Activated CD4-positive, alpha-beta memory T cell treated with anti-CD3 and anti-CD28 coated beads, Interleukin-2, amount 10 ng/mL, durations not matched to agents 7 days and 5 days (primary cell): ENCODE measurements at regions not wholly inside any gene's neighbourhood (a gene's known extent, or its start where the extent isn't known, plus 50 kb on each side); places are given as distances from the start of the nearest gene placed in this dataset.

Source experiments
- CTCF ChIA-PET: fragments of 350-600 bp; sonication (Branson Sonifier 250); formaldehyde crosslinking; loops from one replicate; lab custom pipeline; 2021; ENCODE audit warnings: antibody characterized with exemption, inconsistent platforms; lab: Charles Lee
- POLR2A ChIA-PET: fragments of 350-600 bp; sonication (Branson Sonifier 250); formaldehyde crosslinking; loops from one replicate; lab custom pipeline; 2021; ENCODE audit warnings: antibody characterized with exemption; lab: Charles Lee
- DNase-seq: peaks from one replicate; pipeline ENCODE4 v3.0.0-alpha.2; 2020
- H3K27ac Mint-ChIP-seq: one replicate; pipeline ENCODE4 v1.8.0; 2021; ENCODE audit warnings: mild to moderate bottlenecking, mixed read lengths
- H3K27me3 Mint-ChIP-seq: one replicate; pipeline ENCODE4 v1.8.0; 2021; ENCODE audit warnings: mixed read lengths
- H3K36me3 Mint-ChIP-seq: one replicate; pipeline ENCODE4 v1.8.0; 2021; ENCODE audit warnings: low read depth, mixed read lengths
- H3K4me1 Mint-ChIP-seq: one replicate; pipeline ENCODE4 v1.8.0; 2021; ENCODE audit warnings: mixed read lengths
- H3K4me3 Mint-ChIP-seq: one replicate; pipeline ENCODE4 v1.8.0; 2021; ENCODE audit warnings: mild to moderate bottlenecking, mixed read lengths
- H3K9me3 Mint-ChIP-seq: one replicate; pipeline ENCODE4 v1.8.0; 2021; ENCODE audit warnings: mixed read lengths

GRCh38 chrX:122078079-122078478 is 1030.7 kb downstream of the GLUD2 start:
- H3K36me3 Mint-ChIP-seq = no peaks in the 10 kb centered on the region
- ChIA-PET CTCF (no interaction called here), POLR2A (no interaction called here)
- H3K27ac Mint-ChIP-seq = no peak overlapping the region
- H3K4me1 Mint-ChIP-seq = no peaks in the 10 kb centered on the region
- H3K4me3 Mint-ChIP-seq = no peak overlapping the region
- H3K27me3 Mint-ChIP-seq = no peaks in the 10 kb centered on the region
- no peak for DNase-seq
- H3K9me3 Mint-ChIP-seq = no peaks in the 10 kb centered on the region

GRCh38 chrX:122087341-122087740 is 1039.9 kb downstream of the GLUD2 start:
- DNase-seq = no peak
- Mint-ChIP-seq H3K4me3 (no peak overlapping the region), H3K27ac (no peak overlapping the region), H3K27me3 (no peaks in the 10 kb centered on the region), H3K9me3 (no peaks in the 10 kb centered on the region), H3K36me3 (no peaks in the 10 kb centered on the region), H3K4me1 (no peaks in the 10 kb centered on the region)
- ChIA-PET POLR2A (no interaction called here), CTCF (no interaction called here)

GRCh38 chrX:122091571-122091970 is 1044.2 kb downstream of the GLUD2 start:
- no peak for DNase-seq
- no peaks in the 10 kb centered on the region for H3K4me1 Mint-ChIP-seq

GRCh38 chrX:122092360-122092759 is 1045.0 kb downstream of the GLUD2 start:
- Mint-ChIP-seq H3K27ac (no peak overlapping the region), H3K36me3 (no peaks in the 10 kb centered on the region), H3K9me3 (no peaks in the 10 kb centered on the region), H3K4me1 (no peaks in the 10 kb centered on the region), H3K27me3 (no peaks in the 10 kb centered on the region), H3K4me3 (no peak overlapping the region)
- POLR2A ChIA-PET = no interaction called here
- no peak for DNase-seq
- CTCF ChIA-PET = interaction anchor here (0.6 kb wide), 1 partner anchor 993 kb away, joined by 3 read pairs; no protein-coding TSS in a partner anchor

More at GRCh38 chrX:122091571-122091970, 1044.2 kb downstream of the GLUD2 start:
- POLR2A ChIA-PET = no interaction called here
- no peak overlapping the region for H3K4me3 Mint-ChIP-seq
- no peaks in the 10 kb centered on the region for H3K36me3 Mint-ChIP-seq
- H3K27me3 Mint-ChIP-seq = no peaks in the 10 kb centered on the region
- CTCF ChIA-PET = no interaction called here
- H3K27ac Mint-ChIP-seq = no peak overlapping the region
- H3K9me3 Mint-ChIP-seq = no peaks in the 10 kb centered on the region

- Mint-ChIP-seq H3K27ac (no peak overlapping the region), H3K4me3 (no peak overlapping the region), H3K4me1 (no peaks in the 10 kb centered on the region), H3K36me3 (no peaks in the 10 kb centered on the region), H3K27me3 (no peaks in the 10 kb centered on the region), H3K9me3 (no peaks in the 10 kb centered on the region)
- DNase-seq = no peak
- ChIA-PET CTCF (no interaction called here), POLR2A (no interaction called here)
These were observed 1045.6 kb downstream of the GLUD2 start for GRCh38 chrX:122092978-122093377.

- Mint-ChIP-seq H3K27ac (no peak overlapping the region), H3K36me3 (no peaks in the 10 kb centered on the region)
- CTCF ChIA-PET = no interaction called here
These were observed 1047.2 kb downstream of the GLUD2 start for GRCh38 chrX:122094611-122095010.

GRCh38 chrX:122113376-122113775 is 1066.0 kb downstream of the GLUD2 start:
- Mint-ChIP-seq H3K4me1 (no peaks in the 10 kb centered on the region), H3K36me3 (no peaks in the 10 kb centered on the region), H3K27me3 (no peaks in the 10 kb centered on the region), H3K4me3 (no peak overlapping the region), H3K27ac (no peak overlapping the region), H3K9me3 (no peaks in the 10 kb centered on the region)
- ChIA-PET POLR2A (no interaction called here), CTCF (no interaction called here)
- DNase-seq = no peak

More at GRCh38 chrX:122094611-122095010, 1047.2 kb downstream of the GLUD2 start:
- no peaks in the 10 kb centered on the region for H3K9me3 Mint-ChIP-seq
- H3K4me1 Mint-ChIP-seq = no peaks in the 10 kb centered on the region
- no peaks in the 10 kb centered on the region for H3K27me3 Mint-ChIP-seq
- DNase-seq = no peak
- POLR2A ChIA-PET = no interaction called here
- no peak overlapping the region for H3K4me3 Mint-ChIP-seq

GRCh38 chrX:122113896-122114295 is 1066.5 kb downstream of the GLUD2 start:
- no peak for DNase-seq
- no peak overlapping the region for H3K4me3 Mint-ChIP-seq
- H3K27me3 Mint-ChIP-seq = no peaks in the 10 kb centered on the region
- no peaks in the 10 kb centered on the region for H3K9me3 Mint-ChIP-seq
- H3K27ac Mint-ChIP-seq = no peak overlapping the region
- ChIA-PET CTCF (no interaction called here), POLR2A (no interaction called here)
- H3K4me1 Mint-ChIP-seq = no peaks in the 10 kb centered on the region
- no peaks in the 10 kb centered on the region for H3K36me3 Mint-ChIP-seq

- ChIA-PET CTCF (no interaction called here), POLR2A (no interaction called here)
- no peaks in the 10 kb centered on the region for H3K36me3 Mint-ChIP-seq
- no peak for DNase-seq
- no peaks in the 10 kb centered on the region for H3K9me3 Mint-ChIP-seq
- no peaks in the 10 kb centered on the region for H3K27me3 Mint-ChIP-seq
- H3K27ac Mint-ChIP-seq = no peak overlapping the region
- no peak overlapping the region for H3K4me3 Mint-ChIP-seq
- H3K4me1 Mint-ChIP-seq = no peaks in the 10 kb centered on the region
These were observed 1068.2 kb downstream of the GLUD2 start for GRCh38 chrX:122115604-122116003.

GRCh38 chrX:122119361-122119760 is 1064.7 kb upstream of the GRIA3 start:
- Mint-ChIP-seq H3K27me3 (no peaks in the 10 kb centered on the region), H3K4me1 (no peaks in the 10 kb centered on the region), H3K9me3 (no peaks in the 10 kb centered on the region), H3K36me3 (no peaks in the 10 kb centered on the region), H3K4me3 (no peak overlapping the region), H3K27ac (no peak overlapping the region)
- ChIA-PET CTCF (no interaction called here), POLR2A (no interaction called here)
- DNase-seq = no peak

GRCh38 chrX:122122274-122122673 is 1061.8 kb upstream of the GRIA3 start:
- no peaks in the 10 kb centered on the region for H3K36me3 Mint-ChIP-seq
- ChIA-PET POLR2A (no interaction called here), CTCF (no interaction called here)
- no peak overlapping the region for H3K27ac Mint-ChIP-seq
- no peaks in the 10 kb centered on the region for H3K4me1 Mint-ChIP-seq
- no peaks in the 10 kb centered on the region for H3K9me3 Mint-ChIP-seq
- no peak for DNase-seq
- no peaks in the 10 kb centered on the region for H3K27me3 Mint-ChIP-seq
- H3K4me3 Mint-ChIP-seq = no peak overlapping the region

GRCh38 chrX:122133478-122133877 is 1050.6 kb upstream of the GRIA3 start:
- no peaks in the 10 kb centered on the region for H3K4me1 Mint-ChIP-seq

GRCh38 chrX:122134291-122134690 is 1049.8 kb upstream of the GRIA3 start:
- no peak overlapping the region for H3K27ac Mint-ChIP-seq
- H3K4me3 Mint-ChIP-seq = no peak overlapping the region
- ChIA-PET CTCF (no interaction called here), POLR2A (no interaction called here)
- H3K4me1 Mint-ChIP-seq = no peaks in the 10 kb centered on the region
- no peak for DNase-seq
- H3K36me3 Mint-ChIP-seq = no peaks in the 10 kb centered on the region
- no peaks in the 10 kb centered on the region for H3K9me3 Mint-ChIP-seq
- no peaks in the 10 kb centered on the region for H3K27me3 Mint-ChIP-seq

More at GRCh38 chrX:122133478-122133877, 1050.6 kb upstream of the GRIA3 start:
- Mint-ChIP-seq H3K4me3 (no peak overlapping the region), H3K9me3 (no peaks in the 10 kb centered on the region), H3K27ac (no peak overlapping the region), H3K36me3 (no peaks in the 10 kb centered on the region), H3K27me3 (no peaks in the 10 kb centered on the region)
- ChIA-PET CTCF (no interaction called here), POLR2A (no interaction called here)
- no peak for DNase-seq

GRCh38 chrX:122135070-122135469 is 1049.0 kb upstream of the GRIA3 start:
- Mint-ChIP-seq H3K4me1 (no peaks in the 10 kb centered on the region), H3K4me3 (no peak overlapping the region), H3K9me3 (no peaks in the 10 kb centered on the region), H3K27me3 (no peaks in the 10 kb centered on the region), H3K36me3 (no peaks in the 10 kb centered on the region), H3K27ac (no peak overlapping the region)
- CTCF ChIA-PET = no interaction called here
- POLR2A ChIA-PET = no interaction called here
- DNase-seq = no peak
